ENCODE measurements at regions not wholly inside any gene's neighbourhood (a gene's known extent, or its start where the extent isn't known, plus 50 kb on each side); places are given as distances from the start of the nearest gene placed in this dataset.

DNA sequence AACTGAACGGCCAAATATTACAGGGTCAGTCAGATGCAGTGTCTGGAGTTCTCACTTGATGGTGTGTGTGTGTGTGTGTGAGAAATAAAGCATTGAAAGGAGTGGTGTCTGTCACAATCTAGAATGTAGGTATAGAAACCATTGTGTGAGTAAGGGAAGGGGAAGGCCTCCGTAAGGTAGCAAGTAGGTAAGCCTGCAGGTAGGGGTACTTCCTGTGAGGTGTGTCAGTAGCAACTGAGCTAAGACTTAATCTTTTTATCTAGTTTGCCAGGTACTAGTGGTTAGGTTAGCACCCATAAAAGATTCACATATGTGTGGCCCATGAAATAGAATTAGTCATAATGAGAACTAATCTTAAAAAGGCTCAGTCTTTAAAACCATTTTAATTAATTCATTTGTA is 1517.8 kb downstream of the SI start (continued):
- no peak for TF ChIP-seq TOX (CRISPR knock-in tag; IDR thresholded peaks at IDR 0.05; ENCODE audit: borderline replicate concordance)
- TF ChIP-seq PPARA (CRISPR knock-in tag; IDR thresholded peaks at IDR 0.05; ENCODE audit: borderline replicate concordance) = no peak

DNA sequence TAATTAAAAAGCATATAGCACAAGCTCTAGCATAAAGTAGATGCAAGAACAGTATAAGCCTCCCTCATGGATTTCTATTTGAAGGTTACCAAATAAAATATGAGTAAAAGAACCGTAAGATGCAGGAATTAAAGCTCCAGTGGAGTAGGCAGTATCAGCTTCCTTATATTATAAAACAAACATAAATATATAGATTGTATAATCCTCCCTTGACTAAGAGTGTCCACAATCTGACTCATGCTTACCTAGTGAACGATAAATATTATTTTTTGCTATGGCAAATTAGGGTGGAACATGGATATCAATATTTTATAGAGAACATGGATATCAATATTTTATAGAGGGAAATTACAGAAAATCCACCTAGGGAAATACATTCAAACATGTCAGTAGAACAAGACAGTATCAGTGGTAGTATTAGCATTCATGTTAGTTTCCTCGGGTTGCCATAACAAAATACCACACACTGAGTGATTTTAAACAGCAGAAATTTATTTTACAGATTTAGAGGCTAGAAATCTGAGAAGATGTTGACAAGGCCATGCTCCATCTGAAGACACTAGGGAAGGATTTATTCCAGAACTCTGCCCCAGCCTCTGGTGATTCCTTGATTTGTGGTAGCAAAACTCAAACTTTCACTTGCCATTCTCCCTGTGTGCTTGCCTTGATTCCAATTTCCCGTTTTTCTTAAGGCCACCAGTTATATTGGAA is 1521.3 kb downstream of the SI start:
- TF ChIP-seq OSR1 (CRISPR knock-in tag; IDR thresholded peaks at IDR 0.05) (no peak), RARB (CRISPR knock-in tag; IDR thresholded peaks at IDR 0.05) (no peak), ZNF565 (CRISPR knock-in tag; conservative IDR thresholded peaks at IDR 0.05; ENCODE audit: low read depth) (no peak), SNAI2 (CRISPR knock-in tag; IDR thresholded peaks at IDR 0.05) (no peak), GLIS3 (CRISPR knock-in tag; IDR thresholded peaks at IDR 0.05) (no peak), ZNF8 (CRISPR knock-in tag; IDR thresholded peaks at IDR 0.05) (no peak), PPARA (CRISPR knock-in tag; IDR thresholded peaks at IDR 0.05; ENCODE audit: borderline replicate concordance) (no peak), ZFP30 (CRISPR knock-in tag; IDR thresholded peaks at IDR 0.05) (no peak), CSDC2 (CRISPR knock-in tag; IDR thresholded peaks at IDR 0.05) (no peak), BACH2 (CRISPR knock-in tag; IDR thresholded peaks at IDR 0.05; ENCODE audit: borderline replicate concordance) (no peak), ARNTL (CRISPR knock-in tag; IDR thresholded peaks at IDR 0.05; ENCODE audit: borderline replicate concordance, low read depth) (no peak), ZC3H10 (CRISPR knock-in tag; IDR thresholded peaks at IDR 0.05) (no peak), ESRRG (CRISPR knock-in tag; IDR thresholded peaks at IDR 0.05) (no peak)
- TF ChIP-seq, protein P1, sequence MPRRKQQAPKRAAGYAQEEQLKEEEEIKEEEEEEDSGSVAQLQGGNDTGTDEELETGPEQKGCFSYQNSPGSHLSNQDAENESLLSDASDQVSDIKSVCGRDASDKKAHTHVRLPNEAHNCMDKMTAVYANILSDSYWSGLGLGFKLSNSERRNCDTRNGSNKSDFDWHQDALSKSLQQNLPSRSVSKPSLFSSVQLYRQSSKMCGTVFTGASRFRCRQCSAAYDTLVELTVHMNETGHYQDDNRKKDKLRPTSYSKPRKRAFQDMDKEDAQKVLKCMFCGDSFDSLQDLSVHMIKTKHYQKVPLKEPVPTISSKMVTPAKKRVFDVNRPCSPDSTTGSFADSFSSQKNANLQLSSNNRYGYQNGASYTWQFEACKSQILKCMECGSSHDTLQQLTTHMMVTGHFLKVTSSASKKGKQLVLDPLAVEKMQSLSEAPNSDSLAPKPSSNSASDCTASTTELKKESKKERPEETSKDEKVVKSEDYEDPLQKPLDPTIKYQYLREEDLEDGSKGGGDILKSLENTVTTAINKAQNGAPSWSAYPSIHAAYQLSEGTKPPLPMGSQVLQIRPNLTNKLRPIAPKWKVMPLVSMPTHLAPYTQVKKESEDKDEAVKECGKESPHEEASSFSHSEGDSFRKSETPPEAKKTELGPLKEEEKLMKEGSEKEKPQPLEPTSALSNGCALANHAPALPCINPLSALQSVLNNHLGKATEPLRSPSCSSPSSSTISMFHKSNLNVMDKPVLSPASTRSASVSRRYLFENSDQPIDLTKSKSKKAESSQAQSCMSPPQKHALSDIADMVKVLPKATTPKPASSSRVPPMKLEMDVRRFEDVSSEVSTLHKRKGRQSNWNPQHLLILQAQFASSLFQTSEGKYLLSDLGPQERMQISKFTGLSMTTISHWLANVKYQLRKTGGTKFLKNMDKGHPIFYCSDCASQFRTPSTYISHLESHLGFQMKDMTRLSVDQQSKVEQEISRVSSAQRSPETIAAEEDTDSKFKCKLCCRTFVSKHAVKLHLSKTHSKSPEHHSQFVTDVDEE (CRISPR knock-in tag; IDR thresholded peaks at IDR 0.05) = no peak
- TF ChIP-seq, protein P2, sequence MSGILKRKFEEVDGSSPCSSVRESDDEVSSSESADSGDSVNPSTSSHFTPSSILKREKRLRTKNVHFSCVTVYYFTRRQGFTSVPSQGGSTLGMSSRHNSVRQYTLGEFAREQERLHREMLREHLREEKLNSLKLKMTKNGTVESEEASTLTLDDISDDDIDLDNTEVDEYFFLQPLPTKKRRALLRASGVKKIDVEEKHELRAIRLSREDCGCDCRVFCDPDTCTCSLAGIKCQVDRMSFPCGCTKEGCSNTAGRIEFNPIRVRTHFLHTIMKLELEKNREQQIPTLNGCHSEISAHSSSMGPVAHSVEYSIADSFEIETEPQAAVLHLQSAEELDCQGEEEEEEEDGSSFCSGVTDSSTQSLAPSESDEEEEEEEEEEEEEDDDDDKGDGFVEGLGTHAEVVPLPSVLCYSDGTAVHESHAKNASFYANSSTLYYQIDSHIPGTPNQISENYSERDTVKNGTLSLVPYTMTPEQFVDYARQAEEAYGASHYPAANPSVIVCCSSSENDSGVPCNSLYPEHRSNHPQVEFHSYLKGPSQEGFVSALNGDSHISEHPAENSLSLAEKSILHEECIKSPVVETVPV (CRISPR knock-in tag; IDR thresholded peaks at IDR 0.05) = no peak
- TF ChIP-seq, protein P3, sequence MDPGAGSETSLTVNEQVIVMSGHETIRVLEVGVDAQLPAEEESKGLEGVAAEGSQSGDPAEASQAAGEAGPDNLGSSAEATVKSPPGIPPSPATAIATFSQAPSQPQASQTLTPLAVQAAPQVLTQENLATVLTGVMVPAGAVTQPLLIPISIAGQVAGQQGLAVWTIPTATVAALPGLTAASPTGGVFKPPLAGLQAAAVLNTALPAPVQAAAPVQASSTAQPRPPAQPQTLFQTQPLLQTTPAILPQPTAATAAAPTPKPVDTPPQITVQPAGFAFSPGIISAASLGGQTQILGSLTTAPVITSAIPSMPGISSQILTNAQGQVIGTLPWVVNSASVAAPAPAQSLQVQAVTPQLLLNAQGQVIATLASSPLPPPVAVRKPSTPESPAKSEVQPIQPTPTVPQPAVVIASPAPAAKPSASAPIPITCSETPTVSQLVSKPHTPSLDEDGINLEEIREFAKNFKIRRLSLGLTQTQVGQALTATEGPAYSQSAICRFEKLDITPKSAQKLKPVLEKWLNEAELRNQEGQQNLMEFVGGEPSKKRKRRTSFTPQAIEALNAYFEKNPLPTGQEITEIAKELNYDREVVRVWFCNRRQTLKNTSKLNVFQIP (CRISPR knock-in tag; IDR thresholded peaks at IDR 0.05; ENCODE audit: borderline replicate concordance, low read depth) = no peak
- TF ChIP-seq, protein P4, sequence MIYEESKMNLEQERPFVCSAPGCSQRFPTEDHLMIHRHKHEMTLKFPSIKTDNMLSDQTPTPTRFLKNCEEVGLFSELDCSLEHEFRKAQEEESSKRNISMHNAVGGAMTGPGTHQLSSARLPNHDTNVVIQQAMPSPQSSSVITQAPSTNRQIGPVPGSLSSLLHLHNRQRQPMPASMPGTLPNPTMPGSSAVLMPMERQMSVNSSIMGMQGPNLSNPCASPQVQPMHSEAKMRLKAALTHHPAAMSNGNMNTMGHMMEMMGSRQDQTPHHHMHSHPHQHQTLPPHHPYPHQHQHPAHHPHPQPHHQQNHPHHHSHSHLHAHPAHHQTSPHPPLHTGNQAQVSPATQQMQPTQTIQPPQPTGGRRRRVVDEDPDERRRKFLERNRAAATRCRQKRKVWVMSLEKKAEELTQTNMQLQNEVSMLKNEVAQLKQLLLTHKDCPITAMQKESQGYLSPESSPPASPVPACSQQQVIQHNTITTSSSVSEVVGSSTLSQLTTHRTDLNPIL (CRISPR knock-in tag; IDR thresholded peaks at IDR 0.05; ENCODE audit: low read depth) = no peak
- TF ChIP-seq, protein P5, sequence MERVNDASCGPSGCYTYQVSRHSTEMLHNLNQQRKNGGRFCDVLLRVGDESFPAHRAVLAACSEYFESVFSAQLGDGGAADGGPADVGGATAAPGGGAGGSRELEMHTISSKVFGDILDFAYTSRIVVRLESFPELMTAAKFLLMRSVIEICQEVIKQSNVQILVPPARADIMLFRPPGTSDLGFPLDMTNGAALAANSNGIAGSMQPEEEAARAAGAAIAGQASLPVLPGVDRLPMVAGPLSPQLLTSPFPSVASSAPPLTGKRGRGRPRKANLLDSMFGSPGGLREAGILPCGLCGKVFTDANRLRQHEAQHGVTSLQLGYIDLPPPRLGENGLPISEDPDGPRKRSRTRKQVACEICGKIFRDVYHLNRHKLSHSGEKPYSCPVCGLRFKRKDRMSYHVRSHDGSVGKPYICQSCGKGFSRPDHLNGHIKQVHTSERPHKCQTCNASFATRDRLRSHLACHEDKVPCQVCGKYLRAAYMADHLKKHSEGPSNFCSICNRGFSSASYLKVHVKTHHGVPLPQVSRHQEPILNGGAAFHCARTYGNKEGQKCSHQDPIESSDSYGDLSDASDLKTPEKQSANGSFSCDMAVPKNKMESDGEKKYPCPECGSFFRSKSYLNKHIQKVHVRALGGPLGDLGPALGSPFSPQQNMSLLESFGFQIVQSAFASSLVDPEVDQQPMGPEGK (CRISPR knock-in tag; IDR thresholded peaks at IDR 0.05; ENCODE audit: borderline replicate concordance) = no peak
- no peak for ATAC-seq

DNA sequence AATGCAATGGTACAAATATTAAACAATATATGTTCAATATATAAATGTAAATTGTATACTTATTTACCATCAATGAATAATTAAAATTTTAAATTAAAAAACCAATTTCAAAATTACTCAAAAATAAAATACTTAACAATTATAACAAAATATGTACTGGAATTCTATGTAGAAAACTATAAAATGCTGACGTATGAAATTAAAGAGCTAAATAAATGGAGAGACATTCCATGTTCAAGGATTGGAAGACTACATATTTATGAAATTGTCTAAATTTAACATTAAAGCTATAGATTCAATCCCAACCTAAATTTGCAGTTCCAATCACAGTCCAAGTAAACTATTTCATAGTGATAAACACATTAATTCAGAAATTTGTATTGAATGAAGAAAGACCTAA is 1522.4 kb downstream of the SI start:
- ATAC-seq = no peak

More for the DNA sequence above, 1522.4 kb downstream of the SI start:
- no peak for TF ChIP-seq SNAI2 (CRISPR knock-in tag; IDR thresholded peaks at IDR 0.05)
- TF ChIP-seq, protein P5 (CRISPR knock-in tag; IDR thresholded peaks at IDR 0.05; ENCODE audit: borderline replicate concordance) = no peak
- TF ChIP-seq, protein P3 (CRISPR knock-in tag; IDR thresholded peaks at IDR 0.05; ENCODE audit: borderline replicate concordance, low read depth) = no peak
- TF ChIP-seq ARNTL (CRISPR knock-in tag; IDR thresholded peaks at IDR 0.05; ENCODE audit: borderline replicate concordance, low read depth) = no peak
- TF ChIP-seq, protein P4 (CRISPR knock-in tag; IDR thresholded peaks at IDR 0.05; ENCODE audit: low read depth) = no peak
- no peak for TF ChIP-seq TCF4 (CRISPR knock-in tag; IDR thresholded peaks at IDR 0.05; ENCODE audit: borderline replicate concordance)
